Left lung (tissue), 4 donors: ENCODE measurements at regions not wholly inside any gene's neighbourhood (a gene's known extent, or its start where the extent isn't known, plus 50 kb on each side); places are given as distances from the start of the nearest gene placed in this dataset.

Source experiments
- ATAC-seq: fragments of 200-7000 bp; cut with Tn5 transposase; one replicate; pipeline ENCODE4 v1.9.1; 2020; ENCODE audit warnings: moderate library complexity
- DNase-seq, 4 donors: peaks; one replicate each; pipeline ENCODE4 v3.0.0-alpha.2; 2013 to 2020
- H3K27ac ChIP-seq, 2 donors: fragments of 200-600 bp; sonication (generic) in 1 of 2; one replicate each; pipeline versions ENCODE4 v1.5.0 to v1.8.0; 2020 to 2021
- H3K27me3 ChIP-seq, 2 donors: fragments of 200-600 bp; sonication (generic) in 1 of 2; one replicate each; pipeline versions ENCODE4 v1.5.0 to v1.8.0; 2020 to 2021
- H3K36me3 ChIP-seq, 2 donors: fragments of 200-600 bp; sonication (generic) in 1 of 2; one replicate each; pipeline versions ENCODE4 v1.5.0 to v1.8.0; 2020 to 2021
- H3K4me1 ChIP-seq, 2 donors: fragments of 200-600 bp; one replicate each; pipeline ENCODE4 v1.8.0; 2021
- H3K4me3 ChIP-seq, 2 donors: fragments of 200-600 bp; sonication (generic) in 1 of 2; one replicate each; pipeline versions ENCODE4 v1.5.0 to v1.8.0; 2020 to 2021; ENCODE audit warnings: mild to moderate bottlenecking in 1 of 2
- H3K9me3 ChIP-seq, 2 donors: fragments of 200-600 bp; sonication (generic) in 1 of 2; one replicate each; pipeline versions ENCODE4 v1.5.0 to v1.8.0; 2020 to 2021
- intact Hi-C, 2 donors: fragments of 100-400 bp; cut with DNase I; formaldehyde crosslinking; loops; one replicate each; pipeline versions ENCODE4 v1.11.2 to v1.14.2; 2022
- TF ChIP-seq, protein P1 (sequence below), 2 donors: fragments of 200-600 bp; sonication (generic) in 1 of 2; IDR thresholded peaks; one replicate each; pipeline versions ENCODE4 v1.5.0 to v1.8.0; 2021; ENCODE audit warnings: antibody characterized with exemption in 2 of 2
- donor health status: DM: no; HTN: yes; CAD: no.
- donor health status: DM: no; HTN: no; CAD: no.

GRCh38 chr6:168131464-168132415 lies 52.7 kb upstream of the FRMD1 start:
- TF ChIP-seq, protein P1, sequence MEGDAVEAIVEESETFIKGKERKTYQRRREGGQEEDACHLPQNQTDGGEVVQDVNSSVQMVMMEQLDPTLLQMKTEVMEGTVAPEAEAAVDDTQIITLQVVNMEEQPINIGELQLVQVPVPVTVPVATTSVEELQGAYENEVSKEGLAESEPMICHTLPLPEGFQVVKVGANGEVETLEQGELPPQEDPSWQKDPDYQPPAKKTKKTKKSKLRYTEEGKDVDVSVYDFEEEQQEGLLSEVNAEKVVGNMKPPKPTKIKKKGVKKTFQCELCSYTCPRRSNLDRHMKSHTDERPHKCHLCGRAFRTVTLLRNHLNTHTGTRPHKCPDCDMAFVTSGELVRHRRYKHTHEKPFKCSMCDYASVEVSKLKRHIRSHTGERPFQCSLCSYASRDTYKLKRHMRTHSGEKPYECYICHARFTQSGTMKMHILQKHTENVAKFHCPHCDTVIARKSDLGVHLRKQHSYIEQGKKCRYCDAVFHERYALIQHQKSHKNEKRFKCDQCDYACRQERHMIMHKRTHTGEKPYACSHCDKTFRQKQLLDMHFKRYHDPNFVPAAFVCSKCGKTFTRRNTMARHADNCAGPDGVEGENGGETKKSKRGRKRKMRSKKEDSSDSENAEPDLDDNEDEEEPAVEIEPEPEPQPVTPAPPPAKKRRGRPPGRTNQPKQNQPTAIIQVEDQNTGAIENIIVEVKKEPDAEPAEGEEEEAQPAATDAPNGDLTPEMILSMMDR (IDR thresholded peaks at IDR 0.05): no peak
- H3K4me3 ChIP-seq: no peak overlapping the region
- no peak for DNase-seq
- H3K36me3 ChIP-seq: no peaks in the 10 kb centered on the region
- intact Hi-C loops: no loop called here
- peaks cover 0 to 29% of the 10 kb centered on the region in 2 donors for H3K27me3 ChIP-seq
- H3K9me3 ChIP-seq: no peaks in the 10 kb centered on the region
- H3K27ac ChIP-seq: no peak overlapping the region
- no peak for ATAC-seq
- peaks cover 0 to 4% of the 10 kb centered on the region in 2 donors for H3K4me1 ChIP-seq

GRCh38 chr6:168130697-168131371 lies 51.8 kb upstream of the FRMD1 start:
- H3K9me3 ChIP-seq: no peaks in the 10 kb centered on the region
- intact Hi-C loops: no loop called here
- peaks cover 0 to 29% of the 10 kb centered on the region in 2 donors for H3K27me3 ChIP-seq
- ATAC-seq (no peak), DNase-seq (peak in 1 of 4 donors; percentile 44)
- H3K4me1 ChIP-seq: peaks cover 0 to 4% of the 10 kb centered on the region in 2 donors
- H3K36me3 ChIP-seq: no peaks in the 10 kb centered on the region
- H3K27ac ChIP-seq: no peak overlapping the region
- TF ChIP-seq, protein P1 (IDR thresholded peaks at IDR 0.05): no peak
- no peak overlapping the region for H3K4me3 ChIP-seq

DNA sequence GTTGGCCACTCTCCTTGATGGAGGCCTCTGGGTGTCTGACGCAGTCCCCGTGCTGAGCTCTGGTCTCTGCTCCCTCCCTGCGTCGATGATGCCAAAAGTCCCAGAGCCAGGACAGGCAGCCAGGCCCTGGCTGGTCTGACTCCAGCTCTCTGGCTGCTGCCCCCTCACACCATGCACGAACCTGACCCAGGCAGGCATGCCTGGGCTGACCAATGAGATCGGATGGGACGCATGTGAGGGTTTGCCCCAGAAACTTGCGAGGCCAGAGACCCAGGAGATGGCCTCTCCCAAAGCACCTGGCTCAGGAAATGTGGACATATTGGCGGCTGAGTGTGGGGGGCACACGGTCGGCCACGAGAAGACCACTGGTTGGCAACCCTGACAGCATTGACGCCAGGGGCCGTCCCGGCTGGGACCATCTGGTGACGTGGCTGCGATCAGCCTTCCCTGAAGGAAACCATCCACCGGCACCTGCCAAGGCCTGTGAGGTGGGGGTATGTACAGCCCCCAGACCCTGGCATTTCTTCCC lies 51.2 kb upstream of the FRMD1 start:
- no peaks in the 10 kb centered on the region for H3K9me3 ChIP-seq
- H3K36me3 ChIP-seq: no peaks in the 10 kb centered on the region
- H3K4me1 ChIP-seq: peaks cover 0 to 4% of the 10 kb centered on the region in 2 donors
- no peak for ATAC-seq
- no peak for DNase-seq
- no peak overlapping the region for H3K27ac ChIP-seq
- intact Hi-C loops: no loop called here
- H3K4me3 ChIP-seq: no peak overlapping the region
- peaks cover 0 to 29% of the 10 kb centered on the region in 2 donors for H3K27me3 ChIP-seq
- TF ChIP-seq, protein P1 (IDR thresholded peaks at IDR 0.05): no peak

DNA sequence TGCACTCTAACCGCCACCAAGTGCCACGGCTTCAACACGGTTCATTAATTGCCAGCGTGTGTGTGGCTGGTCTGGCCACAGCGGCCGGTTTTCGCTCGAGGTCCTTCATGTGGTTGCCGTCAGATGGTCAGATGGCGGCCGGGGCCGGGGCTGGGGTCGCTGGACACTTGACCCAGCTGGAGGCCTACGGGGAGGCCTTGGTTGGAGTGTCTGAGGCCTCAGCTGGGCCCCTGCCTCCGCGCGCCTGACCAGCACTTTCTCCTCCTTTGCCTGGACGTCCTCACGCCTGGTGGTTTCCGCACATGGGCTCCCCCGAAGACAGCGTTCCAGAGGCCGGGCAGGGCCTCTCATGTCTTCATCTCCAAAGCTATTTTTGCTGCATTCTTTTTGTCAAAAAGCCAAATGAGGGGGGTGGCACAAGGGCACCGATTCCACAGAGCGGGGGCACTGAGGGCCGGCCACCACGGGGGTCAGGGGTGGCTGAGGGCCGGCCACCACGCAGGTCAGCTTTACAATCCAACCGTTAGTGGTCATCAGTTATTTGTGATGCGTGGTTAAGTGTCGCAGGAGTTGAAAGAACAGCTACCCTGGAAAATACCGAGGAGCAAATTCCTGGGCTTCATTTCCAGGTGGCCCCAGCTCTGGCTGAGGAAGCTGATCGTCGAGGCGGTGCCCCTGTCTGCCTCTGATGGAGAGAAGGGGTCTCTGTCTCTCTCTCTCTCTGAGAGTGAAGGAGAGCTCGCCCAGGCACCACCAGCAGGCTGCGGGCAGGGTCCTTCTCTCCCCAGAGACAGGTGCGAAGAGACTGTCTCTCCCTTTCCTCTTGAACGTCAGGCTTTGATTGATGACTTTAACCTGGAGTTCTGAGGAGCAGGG lies 50.5 kb upstream of the FRMD1 start:
- DNase-seq (no peak), ATAC-seq (no peak)
- Histone ChIP-seq H3K4me3 (no peak overlapping the region), H3K36me3 (no peaks in the 10 kb centered on the region), H3K9me3 (no peaks in the 10 kb centered on the region), H3K27ac (no peak overlapping the region), H3K27me3 (peaks cover 0 to 29% of the 10 kb centered on the region in 2 donors), H3K4me1 (peaks cover 0 to 4% of the 10 kb centered on the region in 2 donors)
- TF ChIP-seq, protein P1 (IDR thresholded peaks at IDR 0.05): no peak
- intact Hi-C loops: no loop called here
